HG03442 (cell line): ENCODE measurements at regions not wholly inside any gene's neighbourhood (a gene's known extent, or its start where the extent isn't known, plus 50 kb on each side); places are given as distances from the start of the nearest gene placed in this dataset.
"Not testable (repeated sequence)": the region's sequence is repeated elsewhere in the genome, so short reads cannot be mapped to it uniquely, and the experiment has no call there.

Experiments used
- ATAC-seq: cut with Tn5 transposase; IDR thresholded peaks from one replicate; pipeline ENCODE4 v1.9.1; 2021; ENCODE audit warnings: mild to moderate bottlenecking, moderate library complexity; ENCODE audit not compliant: unreplicated experiment

GRCh38 chr4:164288578-164288977 lies 465.4 kb upstream of the SMIM31 start:
- no peak for ATAC-seq

GRCh38 chr4:164293203-164293602 lies 460.7 kb upstream of the SMIM31 start:
- no peak for ATAC-seq

GRCh38 chr4:164293743-164294142 lies 460.2 kb upstream of the SMIM31 start:
- ATAC-seq = no peak

GRCh38 chr4:164301430-164301829 lies 452.5 kb upstream of the SMIM31 start:
- ATAC-seq = no peak

DNA sequence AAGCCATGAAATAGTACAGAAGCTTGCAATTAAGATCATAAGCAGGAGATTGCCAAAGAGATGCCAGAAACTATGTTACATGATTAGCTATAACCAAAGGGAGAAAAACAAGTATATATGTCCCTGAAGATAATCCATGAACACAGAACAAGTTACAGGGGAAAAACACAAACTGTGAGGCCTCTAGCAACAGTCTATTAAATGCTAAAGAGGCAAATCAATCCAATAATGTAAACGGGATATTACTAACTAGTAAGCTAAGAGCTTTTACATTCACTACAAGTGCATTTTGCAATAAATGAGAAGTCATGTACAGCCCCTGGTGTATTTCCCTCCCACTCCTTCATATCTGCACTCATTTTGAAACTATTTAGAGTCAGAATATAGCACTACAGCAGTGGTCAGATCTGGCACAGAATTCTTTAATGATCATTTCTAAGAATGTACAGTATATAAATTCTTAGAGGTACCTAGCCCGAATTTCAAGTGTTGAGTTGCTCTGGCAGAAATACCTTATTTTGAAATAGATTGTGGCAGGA lies 449.8 kb upstream of the SMIM31 start:
- ATAC-seq = peak; percentile 91

GRCh38 chr4:164304861-164305260 lies 449.1 kb upstream of the SMIM31 start:
- no peak for ATAC-seq

DNA sequence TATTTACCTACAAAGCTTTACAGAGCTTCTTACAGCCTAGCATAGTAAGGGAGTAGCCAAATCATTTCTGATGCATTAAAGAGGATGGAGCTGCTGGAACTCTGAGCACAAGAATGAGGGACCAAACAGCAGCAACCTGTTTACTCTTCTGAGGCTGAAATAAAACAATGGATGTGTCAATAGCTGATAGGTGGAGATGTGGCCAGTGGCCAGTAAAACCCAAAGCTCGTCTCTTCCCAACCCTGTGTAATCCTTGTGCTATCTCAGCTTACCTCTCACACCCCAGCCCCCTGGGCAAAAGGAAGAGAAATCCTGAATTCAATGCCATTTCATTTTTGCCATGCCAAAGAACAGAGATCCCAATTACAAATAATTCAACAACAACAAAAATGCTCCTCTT lies 446.7 kb upstream of the SMIM31 start:
- no peak for ATAC-seq

- no peak for ATAC-seq
Measured at GRCh38 chr4:164312671-164313070, 441.3 kb upstream of the SMIM31 start.

DNA sequence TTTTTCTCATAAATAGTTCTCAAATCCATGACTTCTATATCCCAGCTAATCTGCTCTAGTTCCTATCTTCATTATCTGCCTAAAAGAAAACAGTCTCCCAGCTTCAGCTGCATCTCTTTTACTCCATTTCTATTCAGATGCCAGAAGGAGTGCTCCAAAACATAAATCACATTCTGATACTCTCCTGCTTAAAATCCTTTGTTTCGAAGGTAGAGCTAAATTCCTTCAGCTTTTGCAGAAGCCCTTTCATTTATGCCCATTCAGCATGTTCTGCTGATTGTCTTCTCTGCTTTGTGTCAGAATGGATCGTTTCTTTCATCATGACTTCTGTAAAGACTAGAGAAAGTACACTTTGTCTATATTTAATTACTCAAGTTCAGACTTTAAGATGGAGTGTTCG lies 440.1 kb upstream of the SMIM31 start:
- no peak for ATAC-seq

DNA sequence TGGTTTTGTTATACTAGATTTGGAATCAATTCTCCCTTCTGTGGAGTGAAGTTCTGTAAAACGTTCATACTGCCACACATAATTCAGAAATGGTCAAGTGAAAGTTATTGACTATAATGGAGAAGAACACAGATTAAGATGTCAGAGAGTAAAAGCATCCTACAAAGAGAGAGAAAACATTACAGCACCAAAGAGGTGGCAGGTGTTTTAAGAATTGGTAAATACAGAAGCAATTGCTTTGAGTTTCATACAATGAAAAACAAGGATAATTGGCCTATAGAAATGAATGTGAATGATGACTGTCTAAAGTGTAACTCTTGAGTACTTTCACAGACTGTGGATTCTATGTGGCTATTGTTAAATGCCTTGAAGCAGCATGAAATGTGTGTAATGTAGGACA lies 435.6 kb upstream of the SMIM31 start:
- no peak for ATAC-seq

- no peak for ATAC-seq
Measured at GRCh38 chr4:164319688-164320087, 434.2 kb upstream of the SMIM31 start.

GRCh38 chr4:164320847-164321246 lies 433.1 kb upstream of the SMIM31 start:
- no peak for ATAC-seq

DNA sequence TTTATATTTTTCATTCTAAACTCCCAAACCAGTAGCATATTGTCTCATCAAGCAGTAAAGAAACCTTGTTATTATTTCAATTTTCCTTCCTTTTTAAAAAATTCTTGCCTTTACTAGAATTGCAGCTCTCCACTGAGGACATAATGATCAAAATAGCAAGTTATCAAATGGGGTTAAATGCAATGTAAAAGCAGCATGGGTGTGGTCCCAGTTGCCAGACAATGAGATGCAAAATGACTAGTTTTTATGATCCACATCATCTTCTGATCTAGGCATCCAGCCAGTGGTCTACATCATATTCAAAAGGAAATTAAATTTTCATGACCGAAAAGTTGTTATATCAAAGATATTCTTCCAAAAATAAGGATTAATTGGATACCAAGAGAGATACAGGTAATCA lies 427.9 kb upstream of the SMIM31 start:
- ATAC-seq = no peak

DNA sequence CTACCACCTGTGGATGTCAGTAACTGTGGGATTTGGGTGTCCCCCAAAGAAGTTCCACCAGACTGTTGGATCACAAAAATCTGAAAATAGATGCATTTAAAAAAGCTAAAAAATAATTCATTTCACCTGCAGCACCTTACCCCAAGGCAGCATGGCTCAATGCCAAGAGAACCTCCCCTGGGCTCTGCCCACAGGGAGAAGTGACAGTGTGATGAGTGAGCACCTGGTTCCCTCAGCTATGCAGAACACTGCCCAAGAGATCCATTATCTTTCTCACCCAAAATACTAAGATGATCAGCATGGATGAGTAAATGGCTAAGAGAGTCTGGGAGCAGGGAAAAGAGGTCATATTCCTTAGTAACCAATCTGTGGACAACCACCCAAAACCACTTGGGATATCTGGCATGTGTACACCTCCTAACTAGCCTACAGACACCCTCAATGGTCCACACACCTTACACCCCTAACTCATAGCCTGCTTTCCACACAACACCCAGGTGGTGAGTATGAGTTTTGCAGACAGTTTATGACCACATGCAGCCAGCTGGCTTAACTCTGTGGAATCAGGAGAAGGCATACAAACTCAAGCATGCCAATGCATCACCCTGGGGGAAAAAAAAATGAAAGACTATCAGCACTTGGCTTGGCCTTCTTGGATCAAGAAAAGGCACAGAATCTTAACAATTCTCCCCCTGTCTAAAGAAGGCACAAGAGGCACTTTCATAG lies 416.5 kb upstream of the SMIM31 start:
- ATAC-seq = no peak

DNA sequence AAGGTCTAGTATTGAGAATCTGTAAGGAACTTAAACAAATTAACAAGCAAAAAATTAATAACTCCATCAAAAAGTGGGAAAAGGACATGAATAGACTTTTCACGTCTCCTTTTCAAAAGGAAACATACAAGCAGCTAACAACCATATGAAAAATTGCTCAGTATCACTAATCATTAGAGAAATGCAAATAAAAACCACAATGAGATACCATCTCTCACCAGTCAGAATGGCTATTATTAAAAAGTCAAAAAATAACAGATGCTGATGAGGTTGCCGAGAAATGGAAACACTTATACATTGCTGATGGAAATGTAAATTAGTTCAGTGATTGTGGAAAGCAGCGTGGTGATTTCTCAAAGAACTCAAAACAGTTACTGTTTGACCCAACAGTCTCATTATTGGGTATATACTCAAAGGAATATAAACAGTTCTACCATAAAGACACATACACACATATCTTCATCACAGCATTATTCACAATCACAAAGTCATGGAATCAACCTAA lies 410.4 kb upstream of the SMIM31 start:
- no peak for ATAC-seq

GRCh38 chr4:164345756-164346155 lies 408.2 kb upstream of the SMIM31 start:
- ATAC-seq = no peak

- ATAC-seq = no peak
Measured at GRCh38 chr4:164350061-164350460, 403.9 kb upstream of the SMIM31 start.

DNA sequence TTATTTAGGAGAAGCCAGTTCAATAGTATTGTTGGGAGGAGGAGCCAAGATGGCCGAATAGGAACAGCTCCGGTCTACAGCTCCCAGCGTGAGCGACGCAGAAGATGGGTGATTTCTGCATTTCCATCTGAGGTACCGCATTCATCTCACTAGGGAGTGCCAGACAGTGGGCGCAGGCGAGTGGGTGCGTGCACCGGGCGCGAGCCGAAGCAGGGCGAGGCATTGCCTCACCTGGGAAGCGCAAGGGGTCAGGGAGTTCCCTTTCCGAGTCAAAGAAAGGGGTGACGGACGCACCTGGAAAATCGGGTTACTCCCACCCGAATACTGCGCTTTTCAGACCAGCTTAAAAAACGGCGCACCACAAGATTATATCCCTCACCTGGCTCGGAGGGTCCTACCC lies 403.2 kb upstream of the SMIM31 start:
- not testable (repeated sequence) for ATAC-seq

DNA sequence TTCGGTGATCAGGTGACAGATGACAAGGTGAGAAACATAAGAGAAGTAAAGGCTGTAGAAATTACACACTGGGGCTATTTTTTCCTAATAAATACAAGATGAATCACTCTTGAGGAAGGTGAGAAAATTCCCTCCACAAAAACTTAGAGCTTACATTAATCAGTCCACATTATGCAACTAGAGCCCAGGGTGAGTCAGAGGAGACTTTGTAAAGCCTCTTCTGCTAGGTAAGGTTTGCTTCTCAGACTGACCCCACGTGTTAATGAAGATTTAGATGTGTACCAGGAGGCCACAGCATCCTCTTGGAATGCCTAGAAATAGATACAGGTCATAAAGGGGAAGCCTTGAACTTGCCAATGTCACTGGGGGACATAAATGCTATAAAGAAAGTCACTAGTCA lies 396.0 kb upstream of the SMIM31 start:
- ATAC-seq = no peak

GRCh38 chr4:164358400-164358799 lies 395.5 kb upstream of the SMIM31 start:
- no peak for ATAC-seq

DNA sequence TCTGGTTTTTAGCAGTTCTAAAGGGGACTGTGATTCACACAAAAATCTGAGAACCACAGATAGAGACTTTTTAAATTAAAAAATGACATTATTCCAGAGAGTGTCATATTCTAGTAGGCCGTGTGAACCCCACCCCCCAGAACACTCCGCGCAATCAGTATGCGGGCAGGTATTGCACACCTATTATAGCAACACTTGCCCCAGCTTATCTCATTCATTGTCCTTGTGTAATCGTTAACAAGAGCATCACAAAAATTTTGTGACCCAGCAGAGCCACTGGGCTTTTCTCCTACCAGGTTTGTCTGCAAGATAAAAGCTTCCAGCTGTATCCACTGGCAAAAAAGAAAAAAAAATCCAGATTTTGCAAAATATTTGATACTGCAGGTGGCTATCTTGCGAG lies 394.1 kb upstream of the SMIM31 start:
- ATAC-seq = no peak

GRCh38 chr4:164368894-164369293 lies 385.0 kb upstream of the SMIM31 start:
- ATAC-seq = no peak

GRCh38 chr4:164373021-164373420 lies 380.9 kb upstream of the SMIM31 start:
- no peak for ATAC-seq
